ENCODE measurements at regions not wholly inside any gene's neighbourhood (a gene's known extent, or its start where the extent isn't known, plus 50 kb on each side); places are given as distances from the start of the nearest gene placed in this dataset.

DNA sequence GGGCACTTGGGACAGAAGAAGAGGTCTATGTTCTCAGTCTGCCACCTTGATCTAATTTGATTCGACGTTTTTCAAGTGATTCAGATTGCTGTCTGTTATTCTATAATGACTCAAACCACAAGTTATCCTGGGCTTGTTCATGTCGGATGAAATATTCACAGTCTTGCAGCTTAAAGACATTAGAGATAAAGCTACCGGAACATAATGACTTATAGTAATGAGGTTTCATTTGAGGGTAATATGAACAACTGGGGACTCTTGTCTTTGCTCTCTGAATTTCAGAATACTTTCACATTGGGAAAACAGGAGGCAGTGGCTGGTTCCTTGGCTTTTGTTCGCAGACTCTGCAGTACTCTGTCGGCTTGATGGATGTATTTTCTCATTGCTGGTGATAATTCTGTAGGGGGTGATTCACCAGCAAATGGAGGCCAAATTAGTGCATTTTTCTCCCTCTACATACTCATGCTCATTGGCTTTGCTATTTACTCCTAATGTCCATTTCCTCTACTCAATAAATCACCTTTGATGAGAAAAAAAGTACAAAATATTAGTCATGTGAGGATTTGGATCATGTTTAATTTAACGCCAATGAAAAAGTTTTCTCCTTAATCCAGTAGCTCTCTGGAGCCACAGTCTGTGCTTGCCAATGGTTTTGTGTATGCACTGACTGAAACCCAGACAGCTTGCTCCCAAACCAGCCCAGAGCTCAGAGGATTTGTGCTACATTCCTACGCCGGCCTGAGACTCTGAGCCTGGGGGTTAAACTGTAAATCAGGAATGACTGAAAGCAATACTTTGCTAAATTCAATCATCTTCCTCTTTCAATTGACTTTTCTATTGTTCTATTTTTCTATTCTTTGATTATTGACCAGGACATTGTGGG, 154.7 kb upstream of the ANKH start (continued):
- TF ChIP-seq, protein P1, sequence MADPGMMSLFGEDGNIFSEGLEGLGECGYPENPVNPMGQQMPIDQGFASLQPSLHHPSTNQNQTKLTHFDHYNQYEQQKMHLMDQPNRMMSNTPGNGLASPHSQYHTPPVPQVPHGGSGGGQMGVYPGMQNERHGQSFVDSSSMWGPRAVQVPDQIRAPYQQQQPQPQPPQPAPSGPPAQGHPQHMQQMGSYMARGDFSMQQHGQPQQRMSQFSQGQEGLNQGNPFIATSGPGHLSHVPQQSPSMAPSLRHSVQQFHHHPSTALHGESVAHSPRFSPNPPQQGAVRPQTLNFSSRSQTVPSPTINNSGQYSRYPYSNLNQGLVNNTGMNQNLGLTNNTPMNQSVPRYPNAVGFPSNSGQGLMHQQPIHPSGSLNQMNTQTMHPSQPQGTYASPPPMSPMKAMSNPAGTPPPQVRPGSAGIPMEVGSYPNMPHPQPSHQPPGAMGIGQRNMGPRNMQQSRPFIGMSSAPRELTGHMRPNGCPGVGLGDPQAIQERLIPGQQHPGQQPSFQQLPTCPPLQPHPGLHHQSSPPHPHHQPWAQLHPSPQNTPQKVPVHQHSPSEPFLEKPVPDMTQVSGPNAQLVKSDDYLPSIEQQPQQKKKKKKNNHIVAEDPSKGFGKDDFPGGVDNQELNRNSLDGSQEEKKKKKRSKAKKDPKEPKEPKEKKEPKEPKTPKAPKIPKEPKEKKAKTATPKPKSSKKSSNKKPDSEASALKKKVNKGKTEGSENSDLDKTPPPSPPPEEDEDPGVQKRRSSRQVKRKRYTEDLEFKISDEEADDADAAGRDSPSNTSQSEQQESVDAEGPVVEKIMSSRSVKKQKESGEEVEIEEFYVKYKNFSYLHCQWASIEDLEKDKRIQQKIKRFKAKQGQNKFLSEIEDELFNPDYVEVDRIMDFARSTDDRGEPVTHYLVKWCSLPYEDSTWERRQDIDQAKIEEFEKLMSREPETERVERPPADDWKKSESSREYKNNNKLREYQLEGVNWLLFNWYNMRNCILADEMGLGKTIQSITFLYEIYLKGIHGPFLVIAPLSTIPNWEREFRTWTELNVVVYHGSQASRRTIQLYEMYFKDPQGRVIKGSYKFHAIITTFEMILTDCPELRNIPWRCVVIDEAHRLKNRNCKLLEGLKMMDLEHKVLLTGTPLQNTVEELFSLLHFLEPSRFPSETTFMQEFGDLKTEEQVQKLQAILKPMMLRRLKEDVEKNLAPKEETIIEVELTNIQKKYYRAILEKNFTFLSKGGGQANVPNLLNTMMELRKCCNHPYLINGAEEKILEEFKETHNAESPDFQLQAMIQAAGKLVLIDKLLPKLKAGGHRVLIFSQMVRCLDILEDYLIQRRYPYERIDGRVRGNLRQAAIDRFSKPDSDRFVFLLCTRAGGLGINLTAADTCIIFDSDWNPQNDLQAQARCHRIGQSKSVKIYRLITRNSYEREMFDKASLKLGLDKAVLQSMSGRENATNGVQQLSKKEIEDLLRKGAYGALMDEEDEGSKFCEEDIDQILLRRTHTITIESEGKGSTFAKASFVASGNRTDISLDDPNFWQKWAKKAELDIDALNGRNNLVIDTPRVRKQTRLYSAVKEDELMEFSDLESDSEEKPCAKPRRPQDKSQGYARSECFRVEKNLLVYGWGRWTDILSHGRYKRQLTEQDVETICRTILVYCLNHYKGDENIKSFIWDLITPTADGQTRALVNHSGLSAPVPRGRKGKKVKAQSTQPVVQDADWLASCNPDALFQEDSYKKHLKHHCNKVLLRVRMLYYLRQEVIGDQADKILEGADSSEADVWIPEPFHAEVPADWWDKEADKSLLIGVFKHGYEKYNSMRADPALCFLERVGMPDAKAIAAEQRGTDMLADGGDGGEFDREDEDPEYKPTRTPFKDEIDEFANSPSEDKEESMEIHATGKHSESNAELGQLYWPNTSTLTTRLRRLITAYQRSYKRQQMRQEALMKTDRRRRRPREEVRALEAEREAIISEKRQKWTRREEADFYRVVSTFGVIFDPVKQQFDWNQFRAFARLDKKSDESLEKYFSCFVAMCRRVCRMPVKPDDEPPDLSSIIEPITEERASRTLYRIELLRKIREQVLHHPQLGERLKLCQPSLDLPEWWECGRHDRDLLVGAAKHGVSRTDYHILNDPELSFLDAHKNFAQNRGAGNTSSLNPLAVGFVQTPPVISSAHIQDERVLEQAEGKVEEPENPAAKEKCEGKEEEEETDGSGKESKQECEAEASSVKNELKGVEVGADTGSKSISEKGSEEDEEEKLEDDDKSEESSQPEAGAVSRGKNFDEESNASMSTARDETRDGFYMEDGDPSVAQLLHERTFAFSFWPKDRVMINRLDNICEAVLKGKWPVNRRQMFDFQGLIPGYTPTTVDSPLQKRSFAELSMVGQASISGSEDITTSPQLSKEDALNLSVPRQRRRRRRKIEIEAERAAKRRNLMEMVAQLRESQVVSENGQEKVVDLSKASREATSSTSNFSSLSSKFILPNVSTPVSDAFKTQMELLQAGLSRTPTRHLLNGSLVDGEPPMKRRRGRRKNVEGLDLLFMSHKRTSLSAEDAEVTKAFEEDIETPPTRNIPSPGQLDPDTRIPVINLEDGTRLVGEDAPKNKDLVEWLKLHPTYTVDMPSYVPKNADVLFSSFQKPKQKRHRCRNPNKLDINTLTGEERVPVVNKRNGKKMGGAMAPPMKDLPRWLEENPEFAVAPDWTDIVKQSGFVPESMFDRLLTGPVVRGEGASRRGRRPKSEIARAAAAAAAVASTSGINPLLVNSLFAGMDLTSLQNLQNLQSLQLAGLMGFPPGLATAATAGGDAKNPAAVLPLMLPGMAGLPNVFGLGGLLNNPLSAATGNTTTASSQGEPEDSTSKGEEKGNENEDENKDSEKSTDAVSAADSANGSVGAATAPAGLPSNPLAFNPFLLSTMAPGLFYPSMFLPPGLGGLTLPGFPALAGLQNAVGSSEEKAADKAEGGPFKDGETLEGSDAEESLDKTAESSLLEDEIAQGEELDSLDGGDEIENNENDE (IDR thresholded peaks at IDR 0.05; ENCODE audit: insufficient replicate concordance, low read length), result no peak
- TF ChIP-seq POU5F1 (IDR thresholded peaks at IDR 0.05; ENCODE audit: low read depth, low read length) (no peak), EZH2 (IDR thresholded peaks at IDR 0.05; ENCODE audit: low read depth, low read length, severe bottlenecking) (no peak), RNF2 (IDR thresholded peaks at IDR 0.05; ENCODE audit: borderline replicate concordance, low read depth, low read length, missing control alignments, poor library complexity, severe bottlenecking) (no peak), POLR2A (IDR thresholded peaks at IDR 0.05; ENCODE audit: control extremely low read depth in 1 of 2, low read depth in 2 of 2, low read length in 2 of 2) (no peak), RAD21 (IDR thresholded peaks at IDR 0.05 in 1 of 2, conservative IDR thresholded peaks at IDR 0.05 in 1 of 2; ENCODE audit: low read depth in 2 of 2, low read length in 2 of 2) (no peak)
- TF ChIP-seq, protein P2, sequence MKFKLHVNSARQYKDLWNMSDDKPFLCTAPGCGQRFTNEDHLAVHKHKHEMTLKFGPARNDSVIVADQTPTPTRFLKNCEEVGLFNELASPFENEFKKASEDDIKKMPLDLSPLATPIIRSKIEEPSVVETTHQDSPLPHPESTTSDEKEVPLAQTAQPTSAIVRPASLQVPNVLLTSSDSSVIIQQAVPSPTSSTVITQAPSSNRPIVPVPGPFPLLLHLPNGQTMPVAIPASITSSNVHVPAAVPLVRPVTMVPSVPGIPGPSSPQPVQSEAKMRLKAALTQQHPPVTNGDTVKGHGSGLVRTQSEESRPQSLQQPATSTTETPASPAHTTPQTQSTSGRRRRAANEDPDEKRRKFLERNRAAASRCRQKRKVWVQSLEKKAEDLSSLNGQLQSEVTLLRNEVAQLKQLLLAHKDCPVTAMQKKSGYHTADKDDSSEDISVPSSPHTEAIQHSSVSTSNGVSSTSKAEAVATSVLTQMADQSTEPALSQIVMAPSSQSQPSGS (IDR thresholded peaks at IDR 0.05; ENCODE audit: low read length), result no peak

All from H1 (cell line).